ENCODE measurements at regions not wholly inside any gene's neighbourhood (a gene's known extent, or its start where the extent isn't known, plus 50 kb on each side); places are given as distances from the start of the nearest gene placed in this dataset.

GRCh38 chr12:41636653-41637052 is 448.5 kb downstream of the PDZRN4 start:
- TF ChIP-seq POLR2A (IDR thresholded peaks at IDR 0.05) (no peak), CTCF (IDR thresholded peaks at IDR 0.05 in 4 of 5, conservative IDR thresholded peaks at IDR 0.05 in 1 of 5) (no peak)

Measured in gastrocnemius medialis (tissue), 4 donors.